ENCODE measurements at regions not wholly inside any gene's neighbourhood (a gene's known extent, or its start where the extent isn't known, plus 50 kb on each side); places are given as distances from the start of the nearest gene placed in this dataset.

- Histone ChIP-seq H3K27me3 (ENCODE audit: low read depth) (no peaks in the 10 kb centered on the region), H3K9me3 (no peaks in the 10 kb centered on the region), H3K4me3 (no peak overlapping the region), H3K36me3 (no peaks in the 10 kb centered on the region), H3K4me1 (no peaks in the 10 kb centered on the region), H3K27ac (no peak overlapping the region)
- ATAC-seq: no peak
- no peak for DNase-seq
- intact Hi-C loops (cut with DNase I): no loop called here
- TF ChIP-seq, protein P1, sequence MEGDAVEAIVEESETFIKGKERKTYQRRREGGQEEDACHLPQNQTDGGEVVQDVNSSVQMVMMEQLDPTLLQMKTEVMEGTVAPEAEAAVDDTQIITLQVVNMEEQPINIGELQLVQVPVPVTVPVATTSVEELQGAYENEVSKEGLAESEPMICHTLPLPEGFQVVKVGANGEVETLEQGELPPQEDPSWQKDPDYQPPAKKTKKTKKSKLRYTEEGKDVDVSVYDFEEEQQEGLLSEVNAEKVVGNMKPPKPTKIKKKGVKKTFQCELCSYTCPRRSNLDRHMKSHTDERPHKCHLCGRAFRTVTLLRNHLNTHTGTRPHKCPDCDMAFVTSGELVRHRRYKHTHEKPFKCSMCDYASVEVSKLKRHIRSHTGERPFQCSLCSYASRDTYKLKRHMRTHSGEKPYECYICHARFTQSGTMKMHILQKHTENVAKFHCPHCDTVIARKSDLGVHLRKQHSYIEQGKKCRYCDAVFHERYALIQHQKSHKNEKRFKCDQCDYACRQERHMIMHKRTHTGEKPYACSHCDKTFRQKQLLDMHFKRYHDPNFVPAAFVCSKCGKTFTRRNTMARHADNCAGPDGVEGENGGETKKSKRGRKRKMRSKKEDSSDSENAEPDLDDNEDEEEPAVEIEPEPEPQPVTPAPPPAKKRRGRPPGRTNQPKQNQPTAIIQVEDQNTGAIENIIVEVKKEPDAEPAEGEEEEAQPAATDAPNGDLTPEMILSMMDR (IDR thresholded peaks at IDR 0.05): no peak
Measured at GRCh38 chr18:41548521-41549260, 406.3 kb upstream of the PIK3C3 start.

GRCh38 chr18:41545091-41545888 lies 409.7 kb upstream of the PIK3C3 start:
- H3K27ac ChIP-seq: no peak overlapping the region
- DNase-seq (no peak), ATAC-seq (no peak)
- no peaks in the 10 kb centered on the region for H3K36me3 ChIP-seq
- intact Hi-C loops (cut with DNase I): no loop called here
- no peaks in the 10 kb centered on the region for H3K4me1 ChIP-seq
- H3K4me3 ChIP-seq: no peak overlapping the region
- TF ChIP-seq, protein P1 (IDR thresholded peaks at IDR 0.05): no peak
- no peaks in the 10 kb centered on the region for H3K9me3 ChIP-seq
- H3K27me3 ChIP-seq (ENCODE audit: low read depth): no peaks in the 10 kb centered on the region

GRCh38 chr18:41543815-41544214 lies 411.2 kb upstream of the PIK3C3 start:
- ATAC-seq: no peak

DNA sequence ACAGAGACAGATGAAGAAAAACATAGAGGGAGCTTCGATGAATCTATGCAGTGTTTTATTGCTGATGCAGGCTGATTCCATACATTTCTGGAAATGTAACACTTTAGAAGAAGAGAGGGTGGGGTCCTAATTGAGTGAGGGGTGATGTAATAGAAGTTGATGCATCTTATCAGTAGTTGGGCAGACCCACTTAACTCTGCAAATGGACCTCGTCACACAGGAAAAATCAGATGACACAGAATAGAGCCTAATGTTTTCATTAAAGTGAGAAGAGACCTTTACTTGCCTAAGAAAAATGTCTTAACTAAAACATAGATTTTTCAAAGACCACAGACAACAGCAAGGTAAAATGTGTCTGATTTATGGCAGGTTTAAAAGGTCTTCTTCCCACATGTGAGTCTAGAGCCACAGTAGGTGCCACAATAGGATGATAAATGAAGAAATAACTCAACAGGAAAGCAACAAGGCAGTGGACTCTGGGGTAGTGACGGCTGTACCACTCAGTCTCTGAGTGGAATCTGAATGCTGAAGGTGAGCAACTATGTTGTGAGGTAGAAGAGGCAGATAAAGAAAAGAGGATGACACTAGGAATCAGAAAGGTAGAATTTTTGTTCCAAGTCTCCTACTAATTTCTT lies 414.7 kb upstream of the PIK3C3 start:
- intact Hi-C loops (cut with DNase I): no loop called here
- H3K27me3 ChIP-seq (ENCODE audit: low read depth): no peaks in the 10 kb centered on the region

More at GRCh38 chr18:41543815-41544214, 411.2 kb upstream of the PIK3C3 start:
- Histone ChIP-seq H3K27me3 (ENCODE audit: low read depth) (no peaks in the 10 kb centered on the region), H3K4me3 (no peak overlapping the region), H3K36me3 (no peaks in the 10 kb centered on the region), H3K27ac (no peak overlapping the region), H3K9me3 (no peaks in the 10 kb centered on the region), H3K4me1 (no peaks in the 10 kb centered on the region)
- no peak for DNase-seq
- TF ChIP-seq, protein P1 (IDR thresholded peaks at IDR 0.05): no peak
- intact Hi-C loops (cut with DNase I): no loop called here

GRCh38 chr18:41538751-41539150 lies 416.3 kb upstream of the PIK3C3 start:
- H3K36me3 ChIP-seq: no peaks in the 10 kb centered on the region
- DNase-seq (no peak), ATAC-seq (no peak)
- no peak overlapping the region for H3K27ac ChIP-seq
- intact Hi-C loops (cut with DNase I): no loop called here
- TF ChIP-seq, protein P1 (IDR thresholded peaks at IDR 0.05): no peak
- H3K27me3 ChIP-seq (ENCODE audit: low read depth): no peaks in the 10 kb centered on the region
- no peak overlapping the region for H3K4me3 ChIP-seq
- H3K4me1 ChIP-seq: no peaks in the 10 kb centered on the region
- H3K9me3 ChIP-seq: no peaks in the 10 kb centered on the region

More for the DNA sequence above, 414.7 kb upstream of the PIK3C3 start:
- TF ChIP-seq, protein P1 (IDR thresholded peaks at IDR 0.05): no peak
- no peak for ATAC-seq
- DNase-seq: no peak
- H3K27ac ChIP-seq: no peak overlapping the region
- H3K9me3 ChIP-seq: no peaks in the 10 kb centered on the region
- no peak overlapping the region for H3K4me3 ChIP-seq
- no peaks in the 10 kb centered on the region for H3K4me1 ChIP-seq
- no peaks in the 10 kb centered on the region for H3K36me3 ChIP-seq
